ENCODE measurements at regions not wholly inside any gene's neighbourhood (a gene's known extent, or its start where the extent isn't known, plus 50 kb on each side); places are given as distances from the start of the nearest gene placed in this dataset.

GRCh38 chr18:1452821-1453220 is 548.1 kb downstream of the ADCYAP1 start:
- intact Hi-C loops (cut with DNase I): no loop called here
- Histone ChIP-seq H3K27me3 (no peaks in the 10 kb centered on the region), H3K4me1 (no peaks in the 10 kb centered on the region), H3K9me3 (peaks cover 0 to 4% of the 10 kb centered on the region in 2 donors), H3K36me3 (no peaks in the 10 kb centered on the region), H3K4me3 (no peak overlapping the region), H3K27ac (no peak overlapping the region)
- DNase-seq (ENCODE audit: low spot score in 2 of 2): no peak
- no peak for TF ChIP-seq CTCF (IDR thresholded peaks at IDR 0.05)

- Histone ChIP-seq H3K4me3 (no peak overlapping the region), H3K27ac (no peak overlapping the region), H3K9me3 (peaks cover 0 to 4% of the 10 kb centered on the region in 2 donors), H3K27me3 (no peaks in the 10 kb centered on the region), H3K36me3 (no peaks in the 10 kb centered on the region), H3K4me1 (no peaks in the 10 kb centered on the region)
- no peak for TF ChIP-seq CTCF (IDR thresholded peaks at IDR 0.05)
- intact Hi-C loops (cut with DNase I): no loop called here
- DNase-seq (ENCODE audit: low spot score in 2 of 2): no peak
These were observed 550.9 kb downstream of the ADCYAP1 start for GRCh38 chr18:1455605-1456004.

- no peak for TF ChIP-seq CTCF (IDR thresholded peaks at IDR 0.05)
- no peak for DNase-seq (ENCODE audit: low spot score in 2 of 2)
- Histone ChIP-seq H3K27me3 (no peaks in the 10 kb centered on the region), H3K9me3 (no peaks in the 10 kb centered on the region), H3K4me3 (no peak overlapping the region), H3K4me1 (no peaks in the 10 kb centered on the region), H3K27ac (no peak overlapping the region), H3K36me3 (no peaks in the 10 kb centered on the region)
- intact Hi-C loops (cut with DNase I): no loop called here
These were observed 553.9 kb downstream of the ADCYAP1 start for GRCh38 chr18:1458547-1458946.

GRCh38 chr18:1463981-1464380 is 559.3 kb downstream of the ADCYAP1 start:
- TF ChIP-seq CTCF (IDR thresholded peaks at IDR 0.05): no peak
- Histone ChIP-seq H3K4me3 (no peak overlapping the region), H3K9me3 (no peaks in the 10 kb centered on the region), H3K27me3 (no peaks in the 10 kb centered on the region), H3K36me3 (no peaks in the 10 kb centered on the region), H3K4me1 (no peaks in the 10 kb centered on the region), H3K27ac (no peak overlapping the region)
- intact Hi-C loops (cut with DNase I): no loop called here
- no peak for DNase-seq (ENCODE audit: low spot score in 2 of 2)

GRCh38 chr18:1464444-1465217 is 560.0 kb downstream of the ADCYAP1 start:
- intact Hi-C loops (cut with DNase I): no loop called here
- no peaks in the 10 kb centered on the region for H3K4me1 ChIP-seq
- H3K36me3 ChIP-seq: no peaks in the 10 kb centered on the region
- H3K4me3 ChIP-seq: no peak overlapping the region
- H3K27ac ChIP-seq: no peak overlapping the region
- no peak for TF ChIP-seq CTCF (IDR thresholded peaks at IDR 0.05)
- H3K27me3 ChIP-seq: no peaks in the 10 kb centered on the region
- no peaks in the 10 kb centered on the region for H3K9me3 ChIP-seq
- no peak for DNase-seq (ENCODE audit: low spot score in 2 of 2)

Data from ascending aorta (tissue), 2 donors.